HG03521 (cell line): ENCODE measurements at regions not wholly inside any gene's neighbourhood (a gene's known extent, or its start where the extent isn't known, plus 50 kb on each side); places are given as distances from the start of the nearest gene placed in this dataset.
"Not testable (repeated sequence)": the region's sequence is repeated elsewhere in the genome, so short reads cannot be mapped to it uniquely, and the experiment has no call there.

Experiments
- ATAC-seq: cut with Tn5 transposase; IDR thresholded peaks from one replicate; pipeline ENCODE4 v1.9.1; 2021; ENCODE audit warnings: mild to moderate bottlenecking, moderate library complexity; ENCODE audit not compliant: unreplicated experiment

GRCh38 chr10:78443900-78444571, 410.4 kb downstream of the RPS24 start:
- no peak for ATAC-seq

- ATAC-seq, result not testable (repeated sequence)
These were observed 411.1 kb downstream of the RPS24 start for GRCh38 chr10:78444741-78445140.

GRCh38 chr10:78445308-78445707, 411.6 kb downstream of the RPS24 start:
- ATAC-seq, result no peak

- ATAC-seq, result no peak
These were observed 414.8 kb downstream of the RPS24 start for GRCh38 chr10:78448470-78448869.

- no peak for ATAC-seq
These were observed 415.3 kb downstream of the RPS24 start for GRCh38 chr10:78448994-78449418.

- ATAC-seq, result no peak
These were observed 415.9 kb downstream of the RPS24 start for GRCh38 chr10:78449554-78449953.

- ATAC-seq, result no peak
These were observed 416.6 kb downstream of the RPS24 start for GRCh38 chr10:78450239-78450638.

GRCh38 chr10:78450807-78451485, 417.3 kb downstream of the RPS24 start:
- ATAC-seq, result no peak

GRCh38 chr10:78451592-78451991, 417.9 kb downstream of the RPS24 start:
- no peak for ATAC-seq

- no peak for ATAC-seq
These were observed 420.5 kb downstream of the RPS24 start for GRCh38 chr10:78454123-78454645.

GRCh38 chr10:78455236-78455635, 421.6 kb downstream of the RPS24 start:
- no peak for ATAC-seq

- no peak for ATAC-seq
These were observed 422.1 kb downstream of the RPS24 start for GRCh38 chr10:78455811-78456210.

- no peak for ATAC-seq
These were observed 423.2 kb downstream of the RPS24 start for GRCh38 chr10:78456649-78457400.

- ATAC-seq, result no peak
These were observed 424.3 kb downstream of the RPS24 start for GRCh38 chr10:78457804-78458482.

GRCh38 chr10:78458983-78459638, 425.4 kb downstream of the RPS24 start:
- no peak for ATAC-seq

- no peak for ATAC-seq
These were observed 426.0 kb downstream of the RPS24 start for GRCh38 chr10:78459639-78460037.

GRCh38 chr10:78460204-78460603, 426.5 kb downstream of the RPS24 start:
- no peak for ATAC-seq

GRCh38 chr10:78461333-78461732, 427.7 kb downstream of the RPS24 start:
- no peak for ATAC-seq

GRCh38 chr10:78462176-78462575, 428.5 kb downstream of the RPS24 start:
- no peak for ATAC-seq

GRCh38 chr10:78462726-78463228, 429.1 kb downstream of the RPS24 start:
- ATAC-seq, result no peak
